ENCODE measurements at regions not wholly inside any gene's neighbourhood (a gene's known extent, or its start where the extent isn't known, plus 50 kb on each side); places are given as distances from the start of the nearest gene placed in this dataset.

- DNase-seq = no peak
These were observed 50.4 kb upstream of the SEPTIN5 start for GRCh38 chr22:19663821-19664355.

- no peak for DNase-seq
These were observed 49.9 kb upstream of the SEPTIN5 start for GRCh38 chr22:19664406-19664805.
